IMR-90 (cell line): ENCODE measurements at regions not wholly inside any gene's neighbourhood (a gene's known extent, or its start where the extent isn't known, plus 50 kb on each side); places are given as distances from the start of the nearest gene placed in this dataset.

ENCODE experiments used
- ATAC-seq: fragments of 200-7000 bp; cut with Tn5 transposase; 2 replicates; pipeline ENCODE4 v1.9.1; 2020; ENCODE audit warnings: low read depth, mild to moderate bottlenecking, moderate library complexity
- BruUV-seq: library from RNA; stranded (reverse); fragments of 400-500 nt; replicated peaks from 2 replicates; lab custom pipeline; 2021; lab: Mats Ljungman, UMichigan
- CTCF ChIA-PET: fragments of 300-600 bp; formaldehyde crosslinking; extraction: SDS; loops from one replicate; lab custom pipeline; 2021; ENCODE audit warnings: antibody characterized with exemption; lab: Yijun Ruan, JAX
- POLR2A ChIA-PET: fragments of 300-600 bp; sonication (Branson Sonifier 250); formaldehyde crosslinking; loops from one replicate; lab custom pipeline; 2022; ENCODE audit warnings: antibody characterized with exemption; ENCODE audit not compliant: unreplicated experiment; lab: Charles Lee
- DNase-seq: peaks from one replicate; pipeline ENCODE4 v3.0.0; 2013
- H2AFZ ChIP-seq: replicated peaks from 2 replicates; pipeline ENCODE3; 2013; ENCODE audit warnings: low read length, mild to moderate bottlenecking; ENCODE audit not compliant: poor library complexity
- H2AK5ac ChIP-seq: 2 replicates; pipeline ENCODE4 v1.6.1; 2013; ENCODE audit warnings: low read depth, low read length, inconsistent platforms
- H2AK9ac ChIP-seq: replicated peaks from 2 replicates; pipeline ENCODE3; 2013; ENCODE audit warnings: mild to moderate bottlenecking, low read depth, low read length, moderate library complexity; ENCODE audit not compliant: poor library complexity
- H2BK120ac ChIP-seq: 2 replicates; pipeline ENCODE4 v1.6.1; 2013; ENCODE audit warnings: low read depth, low read length, inconsistent platforms
- H2BK15ac ChIP-seq: 3 replicates; pipeline ENCODE4 v1.6.1; 2013; ENCODE audit warnings: low read depth, low read length, inconsistent platforms
- H2BK20ac ChIP-seq: 2 replicates; pipeline ENCODE4 v1.6.1; 2013; ENCODE audit warnings: low read depth, mild to moderate bottlenecking, inconsistent platforms, low read length, moderate library complexity
- H2BK5ac ChIP-seq: 2 replicates; pipeline ENCODE4 v1.6.1; 2013; ENCODE audit warnings: mild to moderate bottlenecking, low read depth, low read length, inconsistent platforms; ENCODE audit not compliant: poor library complexity, severe bottlenecking
- H3K14ac ChIP-seq: replicated peaks from 2 replicates; pipeline ENCODE4 v1.6.1; 2013; ENCODE audit warnings: low read depth, low read length, inconsistent platforms
- H3K18ac ChIP-seq: 2 replicates; pipeline ENCODE4 v1.6.1; 2013; ENCODE audit warnings: low read depth, low read length, control low read depth
- H3K23ac ChIP-seq: 2 replicates; pipeline ENCODE4 v1.6.1; 2013; ENCODE audit warnings: low read depth, low read length, inconsistent platforms
- H3K27ac ChIP-seq: 2 replicates; pipeline ENCODE4 v1.5.1; 2013; ENCODE audit warnings: mild to moderate bottlenecking, control low read depth, low read length; ENCODE audit not compliant: insufficient read depth
- H3K27me3 ChIP-seq: 2 replicates; pipeline ENCODE4 v1.6.1; 2013; ENCODE audit warnings: low read length; ENCODE audit not compliant: control insufficient read depth, insufficient read depth
- H3K36me3 ChIP-seq: 2 replicates; pipeline ENCODE4 v1.6.1; 2013; ENCODE audit warnings: low read length, mixed read lengths; ENCODE audit not compliant: control insufficient read depth, insufficient read depth
- H3K4ac ChIP-seq: 2 replicates; pipeline ENCODE4 v1.6.1; 2013; ENCODE audit warnings: low read depth, low read length, inconsistent platforms
- H3K4me1 ChIP-seq: 2 replicates; pipeline ENCODE4 v1.6.1; 2013; ENCODE audit warnings: low read length, mixed read lengths; ENCODE audit not compliant: control insufficient read depth, insufficient read depth
- H3K4me2 ChIP-seq: 2 replicates; pipeline ENCODE4 v1.6.1; 2013; ENCODE audit warnings: low read depth, mild to moderate bottlenecking, control low read depth, low read length, moderate library complexity
- H3K4me3 ChIP-seq: 2 replicates; pipeline ENCODE4 v1.5.1; 2013; ENCODE audit warnings: low read depth, mild to moderate bottlenecking, control low read depth, low read length, moderate library complexity; ENCODE audit not compliant: insufficient read depth
- H3K56ac ChIP-seq: 2 replicates; pipeline ENCODE4 v1.6.1; 2013; ENCODE audit warnings: low read length, inconsistent platforms; ENCODE audit not compliant: insufficient read depth; ENCODE audit errors: extremely low read depth
- H3K79me1 ChIP-seq, 2 experiments: 2 replicates each; pipeline ENCODE4 v1.6.1; 2013; ENCODE audit warnings: low read length in 2 of 2, inconsistent platforms in 1 of 2, low read depth in 1 of 2
- H3K9ac ChIP-seq: 2 replicates; pipeline ENCODE4 v1.6.1; 2013; ENCODE audit warnings: low read depth, low read length, control low read depth
- H3K9me1 ChIP-seq: 2 replicates; pipeline ENCODE4 v1.6.1; 2013; ENCODE audit warnings: low read length, inconsistent platforms; ENCODE audit not compliant: insufficient read depth
- H3K9me3 ChIP-seq: 2 replicates; pipeline ENCODE4 v1.6.1; 2013; ENCODE audit warnings: low read length; ENCODE audit not compliant: control insufficient read depth, insufficient read depth
- H4K20me1 ChIP-seq: 2 replicates; pipeline ENCODE4 v1.6.1; 2013; ENCODE audit warnings: low read length, inconsistent platforms; ENCODE audit not compliant: insufficient read depth
- H4K5ac ChIP-seq: 2 replicates; pipeline ENCODE4 v1.6.1; 2013; ENCODE audit warnings: mild to moderate bottlenecking, low read depth, low read length, control low read depth
- H4K8ac ChIP-seq, 2 experiments: 2 replicates each; pipeline ENCODE4 v1.6.1; 2013; ENCODE audit warnings: low read depth in 2 of 2, low read length in 2 of 2, control low read depth in 1 of 2, inconsistent platforms in 1 of 2
- H4K91ac ChIP-seq: 2 replicates; pipeline ENCODE4 v1.6.1; 2013; ENCODE audit warnings: low read depth, low read length, inconsistent platforms; ENCODE audit not compliant: insufficient read depth
- CEBPB ChIP-seq: IDR thresholded peaks from 2 replicates; pipeline ENCODE4 v1.6.1; 2012; ENCODE audit warnings: low read depth, low read length, improper control_type of control experiment
- CHD1 ChIP-seq: IDR thresholded peaks from 2 replicates; pipeline ENCODE4 v1.6.1; 2012; ENCODE audit warnings: low read depth, low read length, improper control_type of control experiment
- CTCF ChIP-seq: conservative IDR thresholded peaks from 2 replicates; pipeline ENCODE4 v1.5.1; 2012; ENCODE audit warnings: mild to moderate bottlenecking, low read depth, low read length, improper control_type of control experiment
- ELK1 ChIP-seq: fragments of 150-350 bp; IDR thresholded peaks from 2 replicates; pipeline ENCODE4 v1.6.1; 2016; ENCODE audit warnings: low read depth, mild to moderate bottlenecking, low read length, moderate library complexity, borderline replicate concordance
- MAFK ChIP-seq: IDR thresholded peaks from 2 replicates; pipeline ENCODE4 v1.6.1; 2012; ENCODE audit warnings: low read depth, low read length, improper control_type of control experiment
- MAZ ChIP-seq: IDR thresholded peaks from 2 replicates; pipeline ENCODE4 v1.6.1; 2012; ENCODE audit warnings: low read depth, mild to moderate bottlenecking, low read length, improper control_type of control experiment, moderate library complexity, borderline replicate concordance
- NFE2L2 ChIP-seq: fragments of 150-350 bp; IDR thresholded peaks from 2 replicates; pipeline ENCODE4 v1.6.1; 2016; ENCODE audit warnings: low read depth, mild to moderate bottlenecking, low read length
- RCOR1 ChIP-seq: IDR thresholded peaks from 2 replicates; pipeline ENCODE4 v1.6.1; 2012; ENCODE audit warnings: mild to moderate bottlenecking, low read length, improper control_type of control experiment; ENCODE audit not compliant: insufficient replicate concordance
- SMC3 ChIP-seq: fragments of 150-350 bp; IDR thresholded peaks from 2 replicates; pipeline ENCODE4 v1.6.1; 2016; ENCODE audit warnings: low read depth, mild to moderate bottlenecking, antibody characterized with exemption, low read length, moderate library complexity
- dilution Hi-C: fragments of 300-500 bp; cut with HindIII; formaldehyde crosslinking; loops from one replicate; pipeline ENCODE4 v1.14.3; 2018; ENCODE audit warnings: low sequenced_read_pairs; ENCODE audit not compliant: unreplicated experiment
- in situ Hi-C: fragments of 300-500 bp; cut with MboI; formaldehyde crosslinking; loops from 3 replicates; pipeline ENCODE4 v1.14.3; 2019; ENCODE audit warnings: low sequenced_read_pairs, inconsistent platforms, mixed read lengths
- intact Hi-C: fragments of 100-400 bp; cut with micrococcal nuclease; formaldehyde crosslinking; loops from 2 replicates; pipeline ENCODE4 v1.10.0; 2022
- TF ChIP-seq, protein P1 (sequence below): fragments of 150-350 bp; IDR thresholded peaks from 2 replicates; pipeline ENCODE4 v1.6.1; 2017; ENCODE audit warnings: mild to moderate bottlenecking, antibody characterized with exemption, low read length, low read depth

DNA sequence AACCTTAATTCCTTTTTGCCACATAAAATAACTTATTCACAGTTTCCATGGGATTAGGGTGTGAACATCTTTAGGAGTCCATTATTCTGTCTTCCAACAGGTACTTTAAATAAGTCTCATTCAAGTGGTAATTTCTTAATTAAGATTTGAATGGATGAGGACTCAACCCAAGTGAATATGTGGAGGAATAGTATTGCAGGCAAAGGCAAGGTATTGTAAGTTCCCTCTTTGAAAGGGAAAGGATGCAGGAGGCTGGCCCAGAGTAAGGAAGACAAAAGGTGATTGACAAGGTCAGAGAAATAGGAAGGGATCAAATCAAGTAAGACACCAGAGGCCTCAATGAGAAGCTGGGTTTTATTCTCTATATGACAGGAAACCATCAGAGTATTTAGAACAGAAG is 238.2 kb upstream of the RBMS1 start:
- Histone ChIP-seq H3K9me3 (no peaks in the 10 kb centered on the region), H3K4ac (no peak overlapping the region), H2AK5ac (no peak overlapping the region), H3K36me3 (no peaks in the 10 kb centered on the region), H3K4me2 (no peak overlapping the region), H3K18ac (no peak overlapping the region), H4K5ac (no peak overlapping the region), H3K14ac (no peak overlapping the region), H3K9me1 (0 out of 2 replicates have a peak, but pooled peaks cover 2% of the 10 kb centered on the region), H2AFZ (no peak overlapping the region), H4K20me1 (no peaks in the 10 kb centered on the region), H4K8ac (no peak overlapping the region), H2BK5ac (no peak overlapping the region), H3K4me1 (peaks cover 12% of the 10 kb centered on the region), H3K79me1 (no peaks in the 10 kb centered on the region), H2BK20ac (no peak overlapping the region), H4K91ac (no peak overlapping the region), H3K56ac (no peak overlapping the region), H3K27ac (no peak overlapping the region), H3K4me3 (no peak overlapping the region), H2BK15ac (no peak overlapping the region), H2AK9ac (no peak overlapping the region), H3K9ac (no peak overlapping the region), H3K27me3 (no peaks in the 10 kb centered on the region), H3K23ac (no peak overlapping the region), H2BK120ac (no peak overlapping the region)
- intact Hi-C loops: loop anchor here (5.0 kb wide), 1 partner anchor 65 kb away; no protein-coding TSS in a partner anchor
- BruUV-seq: no TSS peak
- dilution Hi-C loops: no loop called here
- ATAC-seq (no peak), DNase-seq (no peak)
- TF ChIP-seq CHD1 (no peak), ELK1 (no peak), SMC3 (no peak), MAZ (no peak), CTCF (no peak), RCOR1 (no peak), CEBPB (no peak), MAFK (no peak), NFE2L2 (no peak)
- TF ChIP-seq, protein P1, sequence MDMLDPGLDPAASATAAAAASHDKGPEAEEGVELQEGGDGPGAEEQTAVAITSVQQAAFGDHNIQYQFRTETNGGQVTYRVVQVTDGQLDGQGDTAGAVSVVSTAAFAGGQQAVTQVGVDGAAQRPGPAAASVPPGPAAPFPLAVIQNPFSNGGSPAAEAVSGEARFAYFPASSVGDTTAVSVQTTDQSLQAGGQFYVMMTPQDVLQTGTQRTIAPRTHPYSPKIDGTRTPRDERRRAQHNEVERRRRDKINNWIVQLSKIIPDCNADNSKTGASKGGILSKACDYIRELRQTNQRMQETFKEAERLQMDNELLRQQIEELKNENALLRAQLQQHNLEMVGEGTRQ: no peak
- ChIA-PET POLR2A (no interaction called here), CTCF (no interaction called here)
- in situ Hi-C loops: no loop called here
